Neural cell (in vitro differentiated cells): ENCODE measurements at regions not wholly inside any gene's neighbourhood (a gene's known extent, or its start where the extent isn't known, plus 50 kb on each side); places are given as distances from the start of the nearest gene placed in this dataset.

Source experiments
- H2AFZ ChIP-seq: fragments of 200-600, 300-800 bp; sonication (generic), shearing (Covaris generic); 2 replicates; pipeline ENCODE4 v1.6.0; 2014; ENCODE audit warnings: low read depth, mild to moderate bottlenecking, antibody characterized with exemption, low read length, moderate library complexity
- H3F3A ChIP-seq: fragments of 200-600 bp; shearing (Covaris generic); 2 replicates; pipeline ENCODE4 v1.6.1; 2016; ENCODE audit warnings: mild to moderate bottlenecking, moderate library complexity, mixed read lengths, antibody characterized with exemption, low read length; ENCODE audit not compliant: insufficient read depth, poor library complexity, severe bottlenecking
- H3K27ac ChIP-seq: fragments of 200-600, 300-800 bp; sonication (generic), shearing (Covaris generic); 2 replicates; pipeline ENCODE4 v1.5.1; 2014; ENCODE audit warnings: mild to moderate bottlenecking, low read length, moderate library complexity
- H3K27me3 ChIP-seq: fragments of 300-800, 200-600 bp; sonication (generic), shearing (Covaris generic); 2 replicates; pipeline ENCODE4 v1.6.0; 2014; ENCODE audit warnings: mild to moderate bottlenecking, low read depth, low read length, moderate library complexity; ENCODE audit not compliant: insufficient read depth
- H3K36me3 ChIP-seq: fragments of 300-800, 200-600 bp; sonication (generic), shearing (Covaris generic); 2 replicates; pipeline ENCODE4 v1.5.1; 2014; ENCODE audit warnings: mild to moderate bottlenecking, antibody characterized with exemption, low read length, moderate library complexity; ENCODE audit not compliant: insufficient read depth
- H3K4me2 ChIP-seq: fragments of 300-800, 200-600 bp; sonication (generic), shearing (Covaris generic); 2 replicates; pipeline ENCODE4 v1.6.0; 2014; ENCODE audit warnings: mild to moderate bottlenecking, low read length
- H3K4me3 ChIP-seq: fragments of 300-800, 200-600 bp; sonication (generic), shearing (Covaris generic); 2 replicates; pipeline ENCODE4 v1.5.1; 2014; ENCODE audit warnings: mild to moderate bottlenecking, low read length, moderate library complexity
- H3K79me2 ChIP-seq: fragments of 200-600 bp; shearing (Covaris generic); replicated peaks from 2 replicates; pipeline ENCODE4 v1.6.0; 2014; ENCODE audit warnings: mild to moderate bottlenecking, low read length, moderate library complexity; ENCODE audit not compliant: insufficient read depth
- H3K9ac ChIP-seq: fragments of 300-800, 200-600 bp; sonication (generic), shearing (Covaris generic); 2 replicates; pipeline ENCODE4 v1.6.1; 2016; ENCODE audit warnings: mild to moderate bottlenecking, low read length, mixed read lengths
- H3K9me2 ChIP-seq: fragments of 200-600 bp; shearing (Covaris generic); 2 replicates; pipeline ENCODE4 v1.6.1; 2016; ENCODE audit warnings: mild to moderate bottlenecking, low read length, mixed read lengths; ENCODE audit not compliant: insufficient read depth
- H3K9me3 ChIP-seq: fragments of 200-600, 300-800 bp; sonication (generic), shearing (Covaris generic); 2 replicates; pipeline ENCODE4 v1.6.1; 2016; ENCODE audit warnings: mild to moderate bottlenecking, mixed run types, low read length, moderate library complexity, mixed read lengths
- H4K20me1 ChIP-seq: fragments of 200-600 bp; shearing (Covaris generic); 2 replicates; pipeline ENCODE4 v1.6.1; 2016; ENCODE audit warnings: mild to moderate bottlenecking, mixed run types; ENCODE audit not compliant: insufficient read depth
- CTCF ChIP-seq: fragments of 450-650 bp; IDR thresholded peaks from 2 replicates; pipeline ENCODE4 v1.5.1; 2014; ENCODE audit warnings: antibody characterized with exemption, mild to moderate bottlenecking, moderate library complexity; ENCODE audit not compliant: poor library complexity, severe bottlenecking
- EP300 ChIP-seq: fragments of 450-650 bp; conservative IDR thresholded peaks from 2 replicates; pipeline ENCODE4 v1.6.1; 2014; ENCODE audit warnings: antibody characterized with exemption, mild to moderate bottlenecking, moderate library complexity; ENCODE audit not compliant: poor library complexity, severe bottlenecking
- EZH2 ChIP-seq: fragments of 200-600, 300-800 bp; shearing (Covaris generic), sonication (generic); IDR thresholded peaks from 2 replicates; pipeline ENCODE4 v1.6.1; 2014; ENCODE audit warnings: antibody characterized with exemption, low read length, borderline replicate concordance, mild to moderate bottlenecking; ENCODE audit not compliant: insufficient read depth, poor library complexity, severe bottlenecking
- MXI1 ChIP-seq: fragments of 450-650 bp; conservative IDR thresholded peaks from 2 replicates; pipeline ENCODE4 v1.6.1; 2014; ENCODE audit warnings: antibody characterized with exemption, mild to moderate bottlenecking; ENCODE audit not compliant: poor library complexity, severe bottlenecking
- POLR2AphosphoS5 ChIP-seq: IDR thresholded peaks from 2 replicates; pipeline ENCODE4 v1.6.1; 2012
- RAD21 ChIP-seq: fragments of 450-650 bp; conservative IDR thresholded peaks from 2 replicates; pipeline ENCODE4 v1.6.1; 2014; ENCODE audit warnings: antibody characterized with exemption, mild to moderate bottlenecking, moderate library complexity
- REST ChIP-seq: IDR thresholded peaks from 2 replicates; pipeline ENCODE4 v1.6.1; 2012; ENCODE audit warnings: borderline replicate concordance
- SMC3 ChIP-seq: fragments of 450-650 bp; conservative IDR thresholded peaks from 2 replicates; pipeline ENCODE4 v1.6.1; 2014; ENCODE audit warnings: antibody characterized with exemption, mild to moderate bottlenecking, moderate library complexity; ENCODE audit not compliant: poor library complexity
- TAF1 ChIP-seq: IDR thresholded peaks from 2 replicates; pipeline ENCODE4 v1.6.1; 2012; ENCODE audit warnings: low read depth

- Histone ChIP-seq H3K4me2 (no peak overlapping the region), H3K27ac (no peak overlapping the region), H4K20me1 (no peaks in the 10 kb centered on the region), H3K79me2 (no peaks in the 10 kb centered on the region), H3K9me2 (no peaks in the 10 kb centered on the region), H3K9ac (no peak overlapping the region), H3K9me3 (no peaks in the 10 kb centered on the region), H3F3A (no peaks in the 10 kb centered on the region), H2AFZ (no peak overlapping the region), H3K36me3 (no peaks in the 10 kb centered on the region), H3K27me3 (no peaks in the 10 kb centered on the region), H3K4me3 (no peak overlapping the region)
- TF ChIP-seq MXI1 (no peak), EP300 (no peak), CTCF (no peak), RAD21 (no peak), TAF1 (no peak), SMC3 (no peak), EZH2 (no peak), POLR2AphosphoS5 (no peak), REST (no peak)
Observed at GRCh38 chr3:191889106-191889505, 428.1 kb downstream of the PYDC2 start.

GRCh38 chr3:191889756-191890155 lies 428.8 kb downstream of the PYDC2 start:
- TF ChIP-seq REST = no peak
- no peak for TF ChIP-seq TAF1
- TF ChIP-seq RAD21 = no peak
- TF ChIP-seq EZH2 = no peak
- TF ChIP-seq EP300 = no peak
- TF ChIP-seq POLR2AphosphoS5 = no peak
- TF ChIP-seq CTCF = no peak
- TF ChIP-seq SMC3 = no peak
- TF ChIP-seq MXI1 = no peak
- no peak overlapping the region for H3K4me2 ChIP-seq

More at GRCh38 chr3:191889756-191890155, 428.8 kb downstream of the PYDC2 start:
- no peaks in the 10 kb centered on the region for H3K27me3 ChIP-seq
- H3K27ac ChIP-seq = no peak overlapping the region
- no peaks in the 10 kb centered on the region for H3F3A ChIP-seq
- no peaks in the 10 kb centered on the region for H3K9me2 ChIP-seq
- H4K20me1 ChIP-seq = no peaks in the 10 kb centered on the region
- no peak overlapping the region for H2AFZ ChIP-seq
- no peaks in the 10 kb centered on the region for H3K36me3 ChIP-seq
- no peak overlapping the region for H3K9ac ChIP-seq
- H3K9me3 ChIP-seq = no peaks in the 10 kb centered on the region
- no peak overlapping the region for H3K4me3 ChIP-seq
- no peaks in the 10 kb centered on the region for H3K79me2 ChIP-seq
